Hepatocyte (in vitro differentiated cells): ENCODE measurements at regions not wholly inside any gene's neighbourhood (a gene's known extent, or its start where the extent isn't known, plus 50 kb on each side); places are given as distances from the start of the nearest gene placed in this dataset.

Source experiments
- EZH2 ChIP-seq: fragments of 200-600 bp; sonication (generic); IDR thresholded peaks from 2 replicates; pipeline ENCODE4 v1.6.1; 2016; ENCODE audit warnings: antibody characterized with exemption, mild to moderate bottlenecking, borderline replicate concordance
- EZH2phosphoT487 ChIP-seq: fragments of 200-600 bp; sonication (generic); IDR thresholded peaks from one replicate; pipeline ENCODE4 v1.6.1; 2018; ENCODE audit warnings: antibody characterized with exemption, mild to moderate bottlenecking, low read depth, moderate library complexity; ENCODE audit not compliant: unreplicated experiment, severe bottlenecking
- TF ChIP-seq, protein P1 (sequence below): fragments of 200-600 bp; sonication (generic); IDR thresholded peaks from 2 replicates; pipeline ENCODE4 v1.5.1; 2016; ENCODE audit warnings: antibody characterized with exemption, mild to moderate bottlenecking; ENCODE audit not compliant: poor library complexity

DNA sequence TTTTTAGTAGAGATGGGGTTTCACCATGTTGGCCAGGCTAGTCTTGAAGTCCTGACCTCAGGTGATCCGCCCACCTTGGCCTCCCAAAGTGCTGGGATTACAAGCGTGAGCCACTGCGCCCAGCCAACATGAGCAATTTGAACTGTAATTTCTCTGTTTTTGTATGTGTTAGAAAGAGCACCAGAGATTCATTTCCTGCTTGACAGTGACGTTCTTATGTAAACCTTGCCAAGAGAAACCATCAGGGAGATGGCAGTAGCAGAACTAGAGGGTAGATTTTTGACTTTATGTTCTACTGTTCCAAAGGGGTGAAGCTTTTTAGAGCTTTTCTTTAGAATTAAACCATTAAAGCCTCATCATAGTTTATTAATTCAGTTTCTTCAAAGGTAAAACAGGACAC is 148.1 kb upstream of the UMPS start:
- TF ChIP-seq, protein P1, sequence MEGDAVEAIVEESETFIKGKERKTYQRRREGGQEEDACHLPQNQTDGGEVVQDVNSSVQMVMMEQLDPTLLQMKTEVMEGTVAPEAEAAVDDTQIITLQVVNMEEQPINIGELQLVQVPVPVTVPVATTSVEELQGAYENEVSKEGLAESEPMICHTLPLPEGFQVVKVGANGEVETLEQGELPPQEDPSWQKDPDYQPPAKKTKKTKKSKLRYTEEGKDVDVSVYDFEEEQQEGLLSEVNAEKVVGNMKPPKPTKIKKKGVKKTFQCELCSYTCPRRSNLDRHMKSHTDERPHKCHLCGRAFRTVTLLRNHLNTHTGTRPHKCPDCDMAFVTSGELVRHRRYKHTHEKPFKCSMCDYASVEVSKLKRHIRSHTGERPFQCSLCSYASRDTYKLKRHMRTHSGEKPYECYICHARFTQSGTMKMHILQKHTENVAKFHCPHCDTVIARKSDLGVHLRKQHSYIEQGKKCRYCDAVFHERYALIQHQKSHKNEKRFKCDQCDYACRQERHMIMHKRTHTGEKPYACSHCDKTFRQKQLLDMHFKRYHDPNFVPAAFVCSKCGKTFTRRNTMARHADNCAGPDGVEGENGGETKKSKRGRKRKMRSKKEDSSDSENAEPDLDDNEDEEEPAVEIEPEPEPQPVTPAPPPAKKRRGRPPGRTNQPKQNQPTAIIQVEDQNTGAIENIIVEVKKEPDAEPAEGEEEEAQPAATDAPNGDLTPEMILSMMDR: no peak
- TF ChIP-seq EZH2: no peak
- no peak for TF ChIP-seq EZH2phosphoT487
